T-helper 1 cell (primary cell): ENCODE measurements at regions not wholly inside any gene's neighbourhood (a gene's known extent, or its start where the extent isn't known, plus 50 kb on each side); places are given as distances from the start of the nearest gene placed in this dataset.
"Not testable (repeated sequence)": the region's sequence is repeated elsewhere in the genome, so short reads cannot be mapped to it uniquely, and the experiment has no call there.

ENCODE experiments used
- DNase-seq, 5 donors: peaks; one replicate each; pipeline ENCODE4 v3.0.0-alpha.2; 2012 to 2020

DNA sequence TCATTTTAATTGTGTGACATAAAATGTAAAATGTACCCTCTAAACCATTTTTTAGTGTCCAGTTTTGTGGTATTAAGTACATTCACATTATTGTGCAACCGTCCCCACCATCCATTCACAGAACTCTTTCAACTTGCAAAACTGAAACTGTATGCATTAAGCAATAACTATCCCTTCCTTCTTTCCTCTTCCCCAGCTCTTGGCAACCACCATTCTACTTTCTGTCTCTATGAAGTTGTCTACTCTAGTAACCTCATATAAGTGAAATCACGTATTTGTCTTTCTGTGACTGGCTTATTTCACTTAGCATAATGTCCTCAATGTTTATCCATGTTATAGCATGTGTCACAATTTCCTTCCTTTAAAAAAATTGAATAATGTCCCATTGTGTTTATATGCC, 142.4 kb downstream of the C9orf152 start:
- DNase-seq, result peak in 1 of 5 donors; percentile 12

DNA sequence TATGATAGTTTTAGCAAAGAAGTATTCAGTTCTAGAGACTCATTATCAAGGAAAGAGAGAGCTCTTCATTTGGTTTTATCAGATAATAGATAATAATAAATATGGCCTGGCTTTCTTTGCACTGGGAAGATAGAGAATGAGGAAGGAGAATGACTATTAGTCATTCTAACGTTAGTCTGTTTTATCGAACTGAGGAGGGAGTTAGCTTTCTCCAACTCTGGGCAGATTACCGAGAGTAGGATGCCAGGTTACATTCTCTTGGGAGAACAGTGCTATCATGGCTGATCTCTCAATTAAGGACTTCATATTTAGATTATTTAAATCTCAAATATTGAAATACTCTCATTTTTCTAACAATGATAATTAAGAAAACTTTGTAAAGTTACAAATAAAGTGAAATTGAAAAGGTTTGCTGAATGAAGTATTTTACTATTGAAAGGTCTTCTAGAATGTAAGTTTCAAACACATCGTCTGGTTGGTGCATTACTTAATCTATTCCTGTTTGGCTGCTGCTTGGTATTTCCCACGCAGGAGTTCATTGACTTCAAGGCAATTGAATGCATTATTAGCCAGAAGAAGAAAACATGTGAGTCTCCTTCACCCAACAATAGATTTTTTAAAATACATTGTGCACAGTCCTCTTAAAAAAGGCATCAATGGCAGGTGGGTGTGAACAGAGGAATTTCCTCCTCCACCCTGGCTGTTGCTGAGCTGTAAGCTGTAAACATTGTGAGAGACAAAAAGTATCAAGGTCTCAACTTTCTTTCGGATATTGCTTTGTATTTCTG, 140.8 kb downstream of the C9orf152 start:
- DNase-seq, result no peak

DNA sequence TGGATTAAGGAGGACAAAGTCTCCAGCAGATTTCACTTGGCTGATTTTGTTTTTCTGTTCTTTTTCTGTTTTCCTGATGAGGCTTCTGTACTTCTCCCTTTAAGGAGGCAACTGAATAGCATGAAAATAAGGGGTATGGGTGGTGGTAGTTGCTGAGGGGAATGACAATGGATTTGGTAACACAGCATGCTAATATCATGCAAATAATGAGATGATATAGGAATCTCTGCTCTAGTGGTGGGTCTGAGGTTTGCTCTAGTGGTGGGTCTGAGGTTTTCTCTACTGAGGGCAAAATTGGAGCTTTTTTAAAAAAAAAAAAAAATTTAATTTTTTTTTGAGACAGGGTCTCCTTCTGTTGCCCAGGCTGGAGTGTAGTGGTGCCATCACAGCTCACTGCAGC, 139.7 kb downstream of the C9orf152 start:
- no peak for DNase-seq

DNA sequence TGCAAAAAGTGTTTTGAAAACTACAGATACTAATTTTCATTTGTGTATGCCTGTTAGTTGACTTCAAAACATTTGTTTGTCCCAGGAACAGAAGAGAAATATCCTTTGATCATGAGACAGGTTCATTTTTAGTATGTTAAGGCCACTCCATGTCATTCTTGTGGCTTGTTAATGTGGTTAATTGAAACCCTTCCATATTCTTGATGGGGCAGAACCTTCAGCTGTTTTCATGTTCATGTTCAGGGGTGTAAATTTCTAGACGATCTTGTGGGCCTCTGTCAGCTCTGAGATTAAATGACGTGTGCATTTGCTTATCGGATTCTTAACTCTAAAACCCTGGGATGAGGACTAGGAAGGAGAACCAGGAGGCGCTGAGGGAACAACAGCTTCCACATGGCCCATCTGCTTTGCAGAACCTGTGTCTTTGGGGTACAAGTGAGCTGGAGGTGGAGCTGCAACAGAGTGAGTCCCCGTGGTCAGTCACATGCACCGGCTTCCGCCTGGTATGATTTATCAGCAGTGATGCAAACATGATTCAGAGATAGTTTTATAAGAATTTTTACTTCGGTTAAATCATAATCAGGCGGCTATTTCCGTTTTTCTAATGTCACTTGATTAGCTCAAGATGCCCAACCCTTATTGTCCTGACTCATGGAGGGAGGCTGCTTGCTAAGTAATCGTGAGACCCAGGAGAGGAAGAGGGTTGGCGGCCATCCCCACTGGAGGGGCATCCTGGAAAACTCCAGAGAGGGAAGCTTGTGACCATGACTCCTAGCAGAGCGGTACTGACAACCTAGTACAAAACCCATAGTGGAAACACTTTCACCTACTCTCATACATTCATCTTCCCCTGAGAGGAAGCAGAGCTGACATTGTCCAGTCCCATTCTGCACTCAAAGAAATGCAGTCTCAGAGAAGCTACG, 138.4 kb downstream of the C9orf152 start:
- no peak for DNase-seq

DNA sequence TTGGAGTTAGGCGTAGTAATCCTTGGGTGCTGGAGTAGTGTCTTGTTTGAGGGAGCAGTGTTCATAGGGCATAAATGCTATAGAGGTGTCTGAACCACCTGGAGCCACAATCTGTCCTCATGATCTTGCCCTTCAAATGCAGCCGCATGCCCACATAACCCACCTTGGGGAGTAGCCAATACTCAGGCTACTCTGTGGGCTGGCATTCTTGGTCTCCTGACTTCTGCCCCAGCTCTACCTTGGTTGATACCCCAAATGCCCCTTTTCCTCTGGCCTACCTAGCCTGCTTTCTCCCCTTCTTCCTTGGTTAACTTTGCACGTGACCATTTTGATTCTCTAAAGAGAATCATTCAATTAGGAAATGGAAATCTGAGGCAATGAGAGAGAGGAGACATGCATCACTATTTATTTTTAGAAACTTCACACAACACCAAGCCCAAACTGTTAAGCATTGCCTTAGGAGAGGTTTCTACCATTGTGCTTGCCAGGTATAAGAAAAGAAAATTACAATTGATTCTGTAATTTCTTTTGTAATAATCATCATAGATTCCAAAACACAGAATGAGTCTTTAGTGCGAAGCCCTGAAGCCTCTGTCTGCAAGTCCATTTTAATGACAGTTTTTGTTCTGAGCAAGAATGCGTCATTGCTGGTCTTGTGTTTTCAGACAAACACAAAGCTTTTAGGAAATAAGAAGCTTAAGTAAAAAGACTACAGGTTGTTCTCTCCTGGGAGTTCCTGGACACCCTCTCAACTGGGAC, 135.2 kb downstream of the C9orf152 start:
- DNase-seq, result no peak

DNA sequence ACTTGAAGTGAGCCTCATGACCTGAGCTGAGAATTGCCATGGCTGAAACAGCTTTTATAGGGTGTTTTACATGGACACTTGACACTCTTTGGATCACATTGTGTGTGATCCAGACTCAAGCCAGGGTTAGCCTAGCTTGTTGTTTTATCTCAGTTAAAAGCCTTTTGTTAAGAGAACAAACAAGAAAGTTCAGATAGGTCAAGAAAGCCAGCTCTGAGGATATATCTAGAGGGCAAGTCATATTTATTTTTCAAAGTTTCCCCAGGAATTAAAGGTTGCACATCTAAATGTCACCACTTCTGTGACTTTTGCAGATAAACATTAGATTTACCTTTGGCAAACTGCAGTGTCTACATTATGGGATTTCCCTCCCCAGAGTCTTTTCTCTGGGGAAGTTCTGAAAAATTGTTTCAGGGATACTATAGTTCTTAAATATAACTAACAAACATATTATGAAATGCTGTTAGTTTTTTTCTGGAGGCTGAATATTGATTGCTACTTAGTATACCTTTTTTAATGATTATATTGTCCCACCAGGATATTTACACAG, 134.5 kb downstream of the C9orf152 start:
- DNase-seq, result no peak

DNA sequence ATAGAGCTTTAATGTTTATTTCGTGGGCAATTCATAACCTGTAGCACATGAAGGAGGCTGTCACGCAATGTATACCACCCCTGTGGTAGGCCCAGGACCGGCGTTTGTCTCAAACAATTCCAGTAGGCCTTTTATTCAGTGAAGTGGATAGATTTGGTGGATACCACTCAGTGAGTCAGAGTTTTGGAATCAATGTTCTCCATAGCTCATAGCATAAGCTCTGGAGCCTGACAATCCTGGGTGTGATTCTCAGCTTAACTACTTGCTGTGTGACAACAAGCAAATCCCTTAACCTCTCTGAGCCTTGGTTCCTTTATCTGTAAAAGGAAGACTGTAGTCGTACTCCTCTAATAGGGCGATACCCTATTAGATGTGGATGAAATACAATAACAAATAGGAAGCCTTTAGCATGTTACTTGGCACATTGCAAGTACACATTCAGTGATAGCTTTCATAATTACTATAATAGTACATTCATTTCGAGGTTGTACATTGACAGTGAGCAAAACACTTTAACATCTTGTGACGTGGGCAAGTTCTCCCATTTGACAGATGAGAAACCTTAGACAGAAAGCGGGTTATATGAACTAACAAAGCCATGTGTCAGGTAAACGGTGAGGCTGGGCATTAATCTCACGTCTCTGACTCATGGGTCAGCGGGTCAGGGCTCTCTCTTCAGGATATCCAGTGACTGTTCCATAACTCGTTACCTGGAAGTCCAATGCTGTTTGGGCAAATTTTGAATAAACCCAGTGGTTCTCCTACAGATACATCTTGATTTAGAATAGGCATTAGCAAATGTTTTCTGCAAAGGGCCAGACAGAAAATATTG, 130.8 kb downstream of the C9orf152 start:
- no peak for DNase-seq

DNA sequence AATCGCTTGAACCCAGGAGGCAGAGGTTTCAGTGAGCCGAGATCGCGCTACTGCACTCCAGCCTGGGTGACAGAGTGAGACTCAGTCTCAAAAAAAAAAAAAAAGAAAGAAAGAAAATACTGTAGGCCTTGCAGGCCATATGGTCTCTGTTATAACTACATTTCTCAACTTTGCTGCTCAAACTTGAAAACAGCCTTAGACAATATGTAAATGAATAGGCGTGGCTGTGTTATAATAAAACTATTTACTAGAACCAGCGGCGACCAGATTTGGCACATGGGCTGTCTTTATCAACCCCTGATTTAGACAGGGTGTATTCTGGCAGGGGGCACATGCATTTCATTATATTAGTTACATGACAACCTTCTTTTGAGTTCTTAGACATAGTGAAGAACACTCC, 130.0 kb downstream of the C9orf152 start:
- no peak for DNase-seq

DNA sequence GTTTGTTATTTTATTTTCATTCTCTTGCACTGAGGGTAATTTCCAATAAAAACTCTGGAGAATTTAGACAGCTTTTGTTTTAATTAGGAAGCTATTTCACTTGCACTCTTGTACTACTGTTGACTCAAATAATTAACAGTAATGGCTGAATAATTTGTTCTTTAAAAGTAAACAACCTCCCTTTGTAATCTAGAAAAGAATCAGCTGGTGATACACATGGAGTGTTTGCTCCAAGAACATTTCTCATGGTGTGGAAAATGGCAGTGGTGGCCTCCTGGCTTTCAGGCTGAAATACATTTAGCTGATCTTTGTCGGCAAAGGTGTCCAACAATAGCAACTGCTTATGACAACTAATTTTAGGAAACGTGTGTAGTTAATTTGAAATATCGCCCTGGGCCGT, 129.4 kb downstream of the C9orf152 start:
- no peak for DNase-seq

DNA sequence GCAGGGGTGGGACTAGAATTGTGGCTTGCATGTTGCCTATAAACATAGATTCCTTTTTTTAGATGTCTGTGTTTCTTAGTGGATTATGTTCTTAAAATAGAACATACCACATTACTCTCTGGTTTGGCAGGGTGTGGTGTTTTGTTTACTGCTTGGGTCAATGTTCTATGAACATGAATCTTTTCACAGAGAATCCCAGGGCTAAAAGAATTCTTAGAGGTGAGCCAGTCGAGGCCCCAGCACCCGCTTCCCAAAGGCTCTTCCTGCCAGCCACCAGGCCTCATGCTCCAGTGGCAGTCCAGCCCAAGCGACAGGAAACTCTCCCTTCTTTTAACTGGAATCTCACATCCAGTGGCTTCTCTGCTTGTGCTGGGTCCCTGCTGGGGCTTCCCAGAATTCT, 126.6 kb downstream of the C9orf152 start:
- DNase-seq, result no peak

DNA sequence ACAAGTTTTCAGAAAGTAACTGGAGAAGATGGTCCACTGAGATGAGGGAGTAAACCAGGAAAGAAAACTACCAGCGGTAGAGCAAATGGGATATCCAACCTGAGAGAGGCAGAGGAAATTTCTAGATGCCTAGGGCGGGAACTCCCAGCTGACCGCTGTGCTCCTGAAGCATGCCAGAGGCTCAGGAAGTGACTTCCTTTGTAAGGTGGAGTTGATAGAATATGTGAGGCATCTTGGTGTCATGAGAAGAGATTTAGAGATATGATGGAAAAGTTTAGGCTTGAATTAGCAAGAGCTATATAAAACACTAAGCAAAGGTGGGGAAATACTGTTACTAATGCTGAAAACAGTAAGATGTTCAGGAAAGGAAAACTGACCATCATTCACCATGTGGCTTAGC, 124.1 kb downstream of the C9orf152 start:
- DNase-seq, result no peak

DNA sequence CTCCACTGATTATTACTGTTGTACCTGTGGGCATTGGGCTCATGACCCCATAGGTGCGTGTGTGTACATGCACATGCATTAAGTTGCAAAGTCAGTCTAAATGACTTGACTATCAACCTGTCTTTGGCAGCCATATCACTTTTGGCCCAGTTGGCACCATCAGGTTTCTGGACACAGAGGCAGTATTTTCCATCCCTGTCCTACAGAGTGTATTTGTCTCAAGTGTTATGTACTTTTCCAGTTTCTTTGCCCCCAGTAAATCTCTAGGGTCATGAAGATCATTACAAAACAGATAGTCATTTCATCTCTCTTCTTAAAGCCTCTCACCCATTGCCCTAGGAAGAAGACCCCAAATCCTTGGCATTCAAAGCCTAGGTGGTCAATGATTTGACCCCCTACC, 121.4 kb downstream of the C9orf152 start:
- DNase-seq, result no peak

DNA sequence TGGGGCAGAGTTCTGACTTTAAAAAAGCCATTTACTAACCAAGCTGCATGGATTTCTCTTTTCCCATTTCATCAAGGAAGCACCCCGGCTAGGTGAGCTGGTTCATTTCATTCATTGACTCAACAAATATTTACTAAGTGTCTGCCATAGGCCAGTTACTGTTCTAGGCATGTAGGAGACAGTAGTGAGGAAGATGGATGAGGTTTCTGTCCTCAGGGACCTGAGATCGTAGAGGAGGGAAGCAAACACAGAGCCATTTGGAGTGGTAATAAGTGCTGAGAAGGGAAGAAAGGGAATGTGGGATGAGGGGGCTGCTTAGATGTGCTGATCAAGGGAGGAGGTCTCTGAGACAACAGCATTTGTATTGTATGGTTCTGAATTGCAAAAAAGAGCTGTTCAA, 120.4 kb downstream of the C9orf152 start:
- no peak for DNase-seq

DNA sequence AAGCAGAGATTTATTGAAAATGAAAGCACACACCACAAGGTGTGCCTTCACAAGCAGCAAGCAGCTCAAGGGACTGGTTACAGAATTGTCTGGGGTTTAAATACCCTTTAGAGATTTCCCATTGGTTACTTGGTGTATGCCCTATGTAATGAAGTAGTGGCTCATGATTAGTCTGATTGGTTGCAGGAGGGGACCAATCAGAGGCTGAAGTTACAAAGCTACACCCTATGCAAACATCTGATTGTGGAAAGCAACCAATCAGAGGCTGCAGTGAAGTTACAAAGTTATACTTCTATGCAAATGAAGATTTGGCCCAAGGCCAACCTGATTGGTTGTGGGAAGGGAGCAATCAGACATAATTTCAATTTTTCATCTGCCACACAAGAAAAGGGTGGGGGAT, 119.9 kb downstream of the C9orf152 start:
- peak in 1 of 5 donors; percentile 34 for DNase-seq

DNA sequence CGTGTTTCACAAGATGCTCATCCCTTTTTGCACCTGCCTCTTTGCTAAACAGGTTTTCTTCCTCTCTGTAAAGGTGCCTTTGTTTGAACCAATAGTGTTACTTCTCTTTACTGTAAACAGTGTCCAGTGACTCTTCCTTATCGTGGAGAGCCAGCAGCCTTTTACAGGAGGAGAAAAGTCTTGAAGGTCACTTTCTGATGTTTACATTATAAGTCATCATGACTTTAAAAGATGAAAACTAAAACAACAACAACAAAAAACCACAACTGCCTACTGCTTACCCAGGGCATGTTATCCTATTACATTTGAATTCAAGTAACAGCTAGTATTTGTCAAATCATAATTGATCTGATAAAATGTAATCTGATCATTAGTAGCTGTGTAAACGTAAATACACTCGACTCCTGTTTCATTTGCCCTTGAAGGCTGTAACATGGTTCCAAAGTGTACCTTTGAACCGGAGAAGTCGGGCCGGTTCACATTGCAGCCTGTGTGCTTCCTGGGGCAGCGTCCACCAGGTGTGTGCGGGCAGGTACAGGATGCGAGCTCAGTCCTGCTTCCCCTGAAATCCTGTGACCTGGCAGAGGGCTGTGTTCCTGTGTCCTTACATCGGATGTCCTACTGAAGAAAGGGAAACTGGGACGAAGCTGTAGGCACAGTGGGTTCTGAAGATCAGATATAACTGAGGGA, 118.1 kb downstream of the C9orf152 start:
- DNase-seq, result no peak

DNA sequence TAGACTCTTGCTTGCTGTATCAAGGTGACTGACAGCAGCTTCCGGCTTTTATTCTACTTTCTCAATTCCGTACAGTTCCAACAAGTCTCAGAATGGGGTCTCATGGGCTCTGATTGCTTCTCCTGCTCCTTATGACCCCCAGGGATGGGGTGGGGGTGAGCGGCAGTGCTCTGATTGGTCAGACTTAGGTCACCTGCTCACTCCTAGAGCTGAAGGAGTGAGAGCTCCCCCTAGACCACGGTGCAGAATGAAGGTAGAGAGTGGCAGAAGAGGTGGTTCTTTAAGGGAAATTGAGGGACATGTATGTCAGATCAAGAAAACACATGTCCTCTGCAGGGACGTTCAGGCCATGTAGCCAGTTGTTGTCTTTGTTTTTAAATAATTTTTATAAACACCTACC, 115.2 kb downstream of the C9orf152 start:
- DNase-seq, result no peak

DNA sequence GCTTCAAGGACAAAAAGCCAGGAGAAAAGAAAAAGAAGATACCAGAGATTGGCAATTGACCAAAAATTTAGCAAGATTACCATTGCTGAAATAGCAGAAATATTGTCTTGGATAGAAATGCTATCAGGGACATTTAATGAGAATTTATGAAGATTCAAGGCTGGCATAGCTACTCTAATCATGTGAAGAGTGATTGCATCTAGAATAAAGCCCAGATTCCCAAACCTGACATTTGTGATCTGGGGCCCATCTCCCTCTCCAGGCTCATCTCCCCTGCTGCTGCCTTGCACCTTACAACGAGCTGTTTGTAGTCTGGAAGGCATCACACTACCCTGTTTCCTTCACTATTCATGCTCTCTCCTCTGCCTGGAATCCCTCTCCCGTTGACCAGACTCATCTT, 114.5 kb downstream of the C9orf152 start:
- no peak for DNase-seq

DNA sequence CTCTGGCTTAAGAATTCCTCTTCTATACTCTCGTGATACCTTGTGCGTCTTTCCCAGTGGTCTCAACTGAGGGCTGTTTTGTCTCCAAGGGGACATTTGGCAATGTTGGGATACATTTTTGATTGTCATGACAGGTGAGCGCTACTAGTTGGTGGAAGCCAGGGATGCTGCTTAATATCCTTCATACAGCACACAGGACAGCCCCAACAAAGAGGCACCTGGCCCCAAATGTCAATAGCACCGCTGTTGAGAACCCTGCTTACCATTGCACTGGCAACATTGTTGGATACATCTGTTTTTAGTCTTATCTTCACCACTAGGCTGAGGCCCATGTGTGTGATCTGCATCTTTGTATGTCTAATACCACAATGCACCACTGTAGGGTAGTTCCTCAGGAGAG, 114.1 kb downstream of the C9orf152 start:
- no peak for DNase-seq

DNA sequence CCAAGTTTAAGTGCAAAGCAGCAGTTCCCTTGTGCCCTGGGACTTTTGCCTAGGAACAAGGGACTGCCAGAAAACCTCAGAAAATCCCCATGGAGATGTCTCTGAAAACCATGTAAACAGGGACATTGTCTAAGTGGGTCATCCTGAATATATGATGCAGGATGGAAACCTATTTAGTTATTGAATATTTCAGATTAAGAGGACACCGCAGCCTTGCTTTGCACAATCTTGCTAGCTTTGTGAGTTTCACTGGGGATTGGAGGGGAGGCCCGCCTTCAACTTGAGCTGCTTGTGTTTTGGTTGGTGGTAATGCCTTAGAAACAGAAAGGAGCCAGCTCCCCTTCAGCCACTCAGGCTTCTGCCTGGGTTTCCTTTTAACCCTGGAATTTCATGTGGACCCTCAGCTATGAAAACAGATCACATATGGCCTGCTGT, 112.8 kb downstream of the C9orf152 start:
- DNase-seq, result no peak

DNA sequence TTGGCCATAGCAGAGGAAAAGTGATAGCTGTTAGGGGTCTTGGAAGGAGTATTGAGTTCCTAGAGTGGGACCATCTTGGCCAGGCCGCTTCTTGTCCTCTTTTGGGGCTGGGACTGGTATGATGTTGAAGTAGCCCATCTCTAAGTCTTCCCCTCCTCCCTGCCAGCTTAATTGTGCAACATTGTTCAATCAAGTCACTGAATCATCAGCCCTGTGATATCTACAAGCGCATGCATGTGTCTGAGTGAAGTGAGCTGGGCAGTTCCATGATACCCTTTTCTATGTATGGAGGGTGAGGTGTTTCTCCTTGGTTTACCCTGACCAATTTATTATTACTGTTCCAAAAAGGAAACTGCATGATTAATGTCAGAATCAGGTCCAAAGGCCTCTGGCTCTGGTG, 112.2 kb downstream of the C9orf152 start:
- no peak for DNase-seq

DNA sequence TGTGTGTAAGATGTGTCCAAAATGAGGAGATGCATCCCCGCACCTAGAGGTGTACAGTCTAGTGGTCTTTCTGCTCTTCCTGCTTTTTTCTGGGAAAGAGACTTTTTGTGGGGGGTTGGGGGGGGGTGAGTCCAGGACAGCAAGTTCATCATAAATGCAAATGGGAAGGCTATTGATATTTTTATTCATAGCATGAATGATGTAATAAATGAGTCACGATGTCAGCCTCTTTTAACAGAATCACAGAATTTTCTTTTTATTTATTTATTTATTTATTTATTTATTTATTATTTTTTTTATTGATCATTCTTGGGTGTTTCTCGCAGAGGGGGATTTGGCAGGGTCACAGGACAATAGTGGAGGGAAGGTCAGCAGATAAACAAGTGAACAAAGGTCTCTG, 111.3 kb downstream of the C9orf152 start:
- not testable (repeated sequence) for DNase-seq
